Thyroid gland (tissue), 4 donors: ENCODE measurements at regions not wholly inside any gene's neighbourhood (a gene's known extent, or its start where the extent isn't known, plus 50 kb on each side); places are given as distances from the start of the nearest gene placed in this dataset.

Source experiments
- POLR2A ChIP-seq, 2 donors: fragments of 450-650 bp; IDR thresholded peaks; one replicate each; pipeline ENCODE4 v1.6.1; 2017; ENCODE audit warnings: antibody characterized with exemption in 2 of 2, mild to moderate bottlenecking in 2 of 2, moderate library complexity in 1 of 2
- TF ChIP-seq, protein P1 (sequence below), 6 experiments: fragments of 200-600 bp in 3 of 6; fragments of 450-650 bp in 3 of 6; sonication (generic) in 3 of 6; IDR thresholded peaks; one replicate each; pipeline ENCODE4 v1.5.1; 2016 to 2019; ENCODE audit warnings: antibody characterized with exemption in 6 of 6, mild to moderate bottlenecking in 2 of 6, inconsistent platforms in 1 of 6, moderate library complexity in 1 of 6

DNA sequence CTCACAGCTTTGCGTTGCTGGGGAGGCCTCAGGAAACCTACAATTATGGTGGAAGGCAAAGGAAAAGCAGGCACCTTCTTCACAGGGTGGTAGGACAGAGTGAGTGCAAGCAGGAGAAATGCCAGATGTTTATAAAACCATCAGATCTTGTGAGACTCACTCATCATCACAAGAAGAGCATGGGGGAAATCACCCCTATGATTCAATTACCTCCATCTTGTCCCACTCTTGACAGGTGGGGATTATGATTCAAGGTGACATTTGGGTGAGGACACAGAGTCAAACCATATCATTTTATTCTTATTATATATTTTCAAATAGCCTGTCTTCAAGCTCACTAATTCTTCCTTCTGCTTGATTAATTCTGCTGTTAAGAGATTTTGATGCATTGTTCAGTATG lies 665.3 kb downstream of the TRHDE start:
- TF ChIP-seq, protein P1, sequence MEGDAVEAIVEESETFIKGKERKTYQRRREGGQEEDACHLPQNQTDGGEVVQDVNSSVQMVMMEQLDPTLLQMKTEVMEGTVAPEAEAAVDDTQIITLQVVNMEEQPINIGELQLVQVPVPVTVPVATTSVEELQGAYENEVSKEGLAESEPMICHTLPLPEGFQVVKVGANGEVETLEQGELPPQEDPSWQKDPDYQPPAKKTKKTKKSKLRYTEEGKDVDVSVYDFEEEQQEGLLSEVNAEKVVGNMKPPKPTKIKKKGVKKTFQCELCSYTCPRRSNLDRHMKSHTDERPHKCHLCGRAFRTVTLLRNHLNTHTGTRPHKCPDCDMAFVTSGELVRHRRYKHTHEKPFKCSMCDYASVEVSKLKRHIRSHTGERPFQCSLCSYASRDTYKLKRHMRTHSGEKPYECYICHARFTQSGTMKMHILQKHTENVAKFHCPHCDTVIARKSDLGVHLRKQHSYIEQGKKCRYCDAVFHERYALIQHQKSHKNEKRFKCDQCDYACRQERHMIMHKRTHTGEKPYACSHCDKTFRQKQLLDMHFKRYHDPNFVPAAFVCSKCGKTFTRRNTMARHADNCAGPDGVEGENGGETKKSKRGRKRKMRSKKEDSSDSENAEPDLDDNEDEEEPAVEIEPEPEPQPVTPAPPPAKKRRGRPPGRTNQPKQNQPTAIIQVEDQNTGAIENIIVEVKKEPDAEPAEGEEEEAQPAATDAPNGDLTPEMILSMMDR (IDR thresholded peaks at IDR 0.05) = no peak
- no peak for TF ChIP-seq POLR2A (IDR thresholded peaks at IDR 0.05)
